ENCODE measurements at regions not wholly inside any gene's neighbourhood (a gene's known extent, or its start where the extent isn't known, plus 50 kb on each side); places are given as distances from the start of the nearest gene placed in this dataset.
"Not testable (repeated sequence)": the region's sequence is repeated elsewhere in the genome, so short reads cannot be mapped to it uniquely, and the experiment has no call there.

DNA sequence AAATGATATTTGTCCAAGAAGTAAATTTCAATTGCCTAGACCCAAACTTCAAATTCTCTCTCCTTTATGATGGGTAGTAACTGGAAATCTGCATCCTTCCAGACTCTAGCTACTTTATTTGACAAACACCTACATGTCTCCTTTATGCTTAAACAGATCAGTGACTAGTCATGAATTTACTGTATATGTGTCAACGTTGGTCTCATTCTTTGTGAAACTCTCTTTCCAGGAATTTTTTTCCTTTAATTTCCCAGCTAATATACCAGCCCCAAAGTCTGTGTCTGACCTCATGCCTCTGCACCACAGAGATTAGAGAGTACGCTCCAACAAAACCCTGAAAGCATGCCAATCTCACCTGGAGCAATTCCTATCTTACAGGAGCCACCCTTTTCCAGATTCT, 811.2 kb upstream of the NCAM2 start:
- ChIA-PET CTCF (no interaction called here), POLR2A (no interaction called here)
- no peak overlapping the region for H3K27ac ChIP-seq (ENCODE audit: insufficient read depth, low read depth, low read length)
- no peaks in the 10 kb centered on the region for H3K9me3 ChIP-seq (replicated peaks; ENCODE audit: control insufficient read depth, insufficient read depth, low read length)
- BruUV-seq (replicated peaks) = no TSS peak
- H3K27me3 ChIP-seq (ENCODE audit: control insufficient read depth in 2 of 2, insufficient read depth in 2 of 2, low read length in 2 of 2) = no peaks in the 10 kb centered on the region
- H3K4me2 ChIP-seq (ENCODE audit: insufficient read depth, low read length) = no peak overlapping the region
- H3K9ac ChIP-seq (replicated peaks; ENCODE audit: extremely low read depth, insufficient read depth, low read length) = no peak overlapping the region
- FAIRE-seq (no peak), DNase-seq (ENCODE audit: low read depth, low spot score) (no peak)
- H3K9me1 ChIP-seq (replicated peaks; ENCODE audit: control insufficient read depth, extremely low read depth, insufficient read depth, low read length) = no peaks in the 10 kb centered on the region
- no peak overlapping the region for H2AFZ ChIP-seq (ENCODE audit: low read depth, low read length)
- H3K36me3 ChIP-seq (ENCODE audit: control insufficient read depth in 2 of 2, extremely low read depth in 1 of 2, insufficient read depth in 2 of 2, low read length in 2 of 2) = no peaks in the 10 kb centered on the region
- no peaks in the 10 kb centered on the region for H3K4me1 ChIP-seq (ENCODE audit: control insufficient read depth, extremely low read depth, insufficient read depth, low read length)
- H4K20me1 ChIP-seq (replicated peaks; ENCODE audit: control insufficient read depth, extremely low read depth, insufficient read depth, low read length) = no peaks in the 10 kb centered on the region
- H3K4me3 ChIP-seq (replicated peaks in 1 of 3; ENCODE audit: insufficient read depth in 1 of 3, low read depth in 1 of 3, low read length in 3 of 3) = no peak overlapping the region
- no peaks in the 10 kb centered on the region for H3K79me2 ChIP-seq (ENCODE audit: control insufficient read depth, insufficient read depth, low read length)
- TF ChIP-seq, protein P1, sequence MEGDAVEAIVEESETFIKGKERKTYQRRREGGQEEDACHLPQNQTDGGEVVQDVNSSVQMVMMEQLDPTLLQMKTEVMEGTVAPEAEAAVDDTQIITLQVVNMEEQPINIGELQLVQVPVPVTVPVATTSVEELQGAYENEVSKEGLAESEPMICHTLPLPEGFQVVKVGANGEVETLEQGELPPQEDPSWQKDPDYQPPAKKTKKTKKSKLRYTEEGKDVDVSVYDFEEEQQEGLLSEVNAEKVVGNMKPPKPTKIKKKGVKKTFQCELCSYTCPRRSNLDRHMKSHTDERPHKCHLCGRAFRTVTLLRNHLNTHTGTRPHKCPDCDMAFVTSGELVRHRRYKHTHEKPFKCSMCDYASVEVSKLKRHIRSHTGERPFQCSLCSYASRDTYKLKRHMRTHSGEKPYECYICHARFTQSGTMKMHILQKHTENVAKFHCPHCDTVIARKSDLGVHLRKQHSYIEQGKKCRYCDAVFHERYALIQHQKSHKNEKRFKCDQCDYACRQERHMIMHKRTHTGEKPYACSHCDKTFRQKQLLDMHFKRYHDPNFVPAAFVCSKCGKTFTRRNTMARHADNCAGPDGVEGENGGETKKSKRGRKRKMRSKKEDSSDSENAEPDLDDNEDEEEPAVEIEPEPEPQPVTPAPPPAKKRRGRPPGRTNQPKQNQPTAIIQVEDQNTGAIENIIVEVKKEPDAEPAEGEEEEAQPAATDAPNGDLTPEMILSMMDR (IDR thresholded peaks at IDR 0.05; ENCODE audit: extremely low read depth in 1 of 2, insufficient read depth in 1 of 2, low read depth in 1 of 2, low read length in 2 of 2) = no peak
- no peak for TF ChIP-seq GATA2 (IDR thresholded peaks at IDR 0.05; ENCODE audit: insufficient read depth, insufficient read length, low read depth, low read length)
- TF ChIP-seq POLR2AphosphoS5 (IDR thresholded peaks at IDR 0.05; ENCODE audit: insufficient read depth, low read depth, low read length) = no peak
- TF ChIP-seq MYC (IDR thresholded peaks at IDR 0.05; ENCODE audit: low read depth, low read length) = no peak
- TF ChIP-seq FOS (IDR thresholded peaks at IDR 0.05; ENCODE audit: borderline replicate concordance, insufficient read depth, low read length) = no peak
- no peak for TF ChIP-seq POLR2A (IDR thresholded peaks at IDR 0.05; ENCODE audit: low read depth, low read length)
- TF ChIP-seq, protein P2, sequence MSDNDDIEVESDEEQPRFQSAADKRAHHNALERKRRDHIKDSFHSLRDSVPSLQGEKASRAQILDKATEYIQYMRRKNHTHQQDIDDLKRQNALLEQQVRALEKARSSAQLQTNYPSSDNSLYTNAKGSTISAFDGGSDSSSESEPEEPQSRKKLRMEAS (IDR thresholded peaks at IDR 0.05; ENCODE audit: insufficient read depth, insufficient read length) = no peak
- no peak for TF ChIP-seq JUN (IDR thresholded peaks at IDR 0.05; ENCODE audit: borderline replicate concordance, insufficient read depth, insufficient read length, low read depth)
- TF ChIP-seq EZH2 (IDR thresholded peaks at IDR 0.05; ENCODE audit: borderline replicate concordance, low read depth, low read length, severe bottlenecking) = no peak
- dilution Hi-C loops (cut with MboI; ENCODE audit: extremely low pct_ligation_motif_present, low sequenced_read_pairs) (no loop called here), intact Hi-C loops (cut with micrococcal nuclease) (no loop called here)

DNA sequence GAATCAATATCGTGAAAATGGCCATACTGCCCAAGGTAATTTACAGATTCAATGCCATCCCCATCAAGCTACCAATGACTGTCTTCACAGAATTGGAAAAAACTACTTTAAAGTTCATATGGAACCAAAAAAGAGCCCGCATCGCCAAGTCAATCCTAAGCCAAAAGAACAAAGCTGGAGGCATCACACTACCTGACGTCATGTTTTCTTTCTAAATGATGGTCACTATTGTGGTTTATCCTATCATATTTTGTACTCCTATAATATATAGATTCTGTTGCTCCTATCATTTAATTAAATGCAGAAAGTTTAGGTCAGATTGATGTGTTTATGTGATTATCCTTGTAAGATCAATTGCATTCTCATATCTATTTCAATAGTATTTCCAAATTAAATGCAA, 796.9 kb upstream of the NCAM2 start:
- H3K79me2 ChIP-seq (ENCODE audit: control insufficient read depth, insufficient read depth, low read length); H3K9me3 ChIP-seq (replicated peaks; ENCODE audit: control insufficient read depth, insufficient read depth, low read length); BruUV-seq (replicated peaks); FAIRE-seq; H3K4me3 ChIP-seq (replicated peaks in 1 of 3; ENCODE audit: insufficient read depth in 1 of 3, low read depth in 1 of 3, low read length in 3 of 3); H3K4me1 ChIP-seq (ENCODE audit: control insufficient read depth, extremely low read depth, insufficient read depth, low read length); dilution Hi-C loops (cut with MboI; ENCODE audit: extremely low pct_ligation_motif_present, low sequenced_read_pairs); intact Hi-C loops (cut with micrococcal nuclease); H3K27me3 ChIP-seq (ENCODE audit: control insufficient read depth in 2 of 2, insufficient read depth in 2 of 2, low read length in 2 of 2); CTCF ChIA-PET; H3K27ac ChIP-seq (ENCODE audit: insufficient read depth, low read depth, low read length); H3K36me3 ChIP-seq (ENCODE audit: control insufficient read depth in 2 of 2, extremely low read depth in 1 of 2, insufficient read depth in 2 of 2, low read length in 2 of 2); H3K4me2 ChIP-seq (ENCODE audit: insufficient read depth, low read length); H3K9me1 ChIP-seq (replicated peaks; ENCODE audit: control insufficient read depth, extremely low read depth, insufficient read depth, low read length); H3K9ac ChIP-seq (replicated peaks; ENCODE audit: extremely low read depth, insufficient read depth, low read length); POLR2A ChIA-PET; H2AFZ ChIP-seq (ENCODE audit: low read depth, low read length); H4K20me1 ChIP-seq (replicated peaks; ENCODE audit: control insufficient read depth, extremely low read depth, insufficient read depth, low read length); DNase-seq (ENCODE audit: low read depth, low spot score): not testable (repeated sequence)

All from endothelial cell of umbilical vein (primary cell).